HG03025 (cell line): ENCODE measurements at regions not wholly inside any gene's neighbourhood (a gene's known extent, or its start where the extent isn't known, plus 50 kb on each side); places are given as distances from the start of the nearest gene placed in this dataset.
"Not testable (repeated sequence)": the region's sequence is repeated elsewhere in the genome, so short reads cannot be mapped to it uniquely, and the experiment has no call there.

Experiments used
- ATAC-seq: cut with Tn5 transposase; IDR thresholded peaks from one replicate; pipeline ENCODE4 v1.9.1; 2021; ENCODE audit warnings: mild to moderate bottlenecking, moderate library complexity; ENCODE audit not compliant: unreplicated experiment, low FRiP score

- ATAC-seq: no peak
These were observed 1160.1 kb downstream of the GATA3 start for GRCh38 chr10:9214618-9215017.

GRCh38 chr10:9215121-9215520 lies 1160.6 kb downstream of the GATA3 start:
- ATAC-seq: no peak

GRCh38 chr10:9219860-9220259 lies 1165.4 kb downstream of the GATA3 start:
- no peak for ATAC-seq

- ATAC-seq: no peak
These were observed 1168.4 kb downstream of the GATA3 start for GRCh38 chr10:9222917-9223316.

- ATAC-seq: no peak
These were observed 1173.3 kb downstream of the GATA3 start for GRCh38 chr10:9227679-9228365.

GRCh38 chr10:9228771-9229170 lies 1174.3 kb downstream of the GATA3 start:
- ATAC-seq: no peak

- ATAC-seq: no peak
These were observed 1175.3 kb downstream of the GATA3 start for GRCh38 chr10:9229702-9230244.

GRCh38 chr10:9230625-9231024 lies 1176.1 kb downstream of the GATA3 start:
- no peak for ATAC-seq

- no peak for ATAC-seq
These were observed 1179.7 kb downstream of the GATA3 start for GRCh38 chr10:9234191-9234590.

GRCh38 chr10:9238041-9238440 lies 1183.6 kb downstream of the GATA3 start:
- no peak for ATAC-seq

- no peak for ATAC-seq
These were observed 1184.8 kb downstream of the GATA3 start for GRCh38 chr10:9239298-9239697.

GRCh38 chr10:9243941-9244411 lies 1189.5 kb downstream of the GATA3 start:
- no peak for ATAC-seq

GRCh38 chr10:9244864-9245263 lies 1190.4 kb downstream of the GATA3 start:
- no peak for ATAC-seq

GRCh38 chr10:9253121-9253520 lies 1198.6 kb downstream of the GATA3 start:
- ATAC-seq: no peak

- no peak for ATAC-seq
These were observed 1199.9 kb downstream of the GATA3 start for GRCh38 chr10:9254353-9254752.

- ATAC-seq: no peak
These were observed 1206.2 kb downstream of the GATA3 start for GRCh38 chr10:9260690-9261089.

GRCh38 chr10:9262770-9263169 lies 1208.3 kb downstream of the GATA3 start:
- no peak for ATAC-seq

- ATAC-seq: no peak
These were observed 1213.7 kb downstream of the GATA3 start for GRCh38 chr10:9268176-9268575.

- ATAC-seq: not testable (repeated sequence)
These were observed 1218.8 kb downstream of the GATA3 start for GRCh38 chr10:9273126-9273833.

GRCh38 chr10:9274206-9274755 lies 1219.8 kb downstream of the GATA3 start:
- no peak for ATAC-seq

GRCh38 chr10:9275861-9276260 lies 1221.4 kb downstream of the GATA3 start:
- ATAC-seq: no peak
